HG03025 (cell line): ENCODE measurements at regions not wholly inside any gene's neighbourhood (a gene's known extent, or its start where the extent isn't known, plus 50 kb on each side); places are given as distances from the start of the nearest gene placed in this dataset.

ENCODE experiments used
- ATAC-seq: cut with Tn5 transposase; IDR thresholded peaks from one replicate; pipeline ENCODE4 v1.9.1; 2021; ENCODE audit warnings: mild to moderate bottlenecking, moderate library complexity; ENCODE audit not compliant: unreplicated experiment, low FRiP score

- no peak for ATAC-seq
These were observed 362.5 kb upstream of the ZMIZ1 start for GRCh38 chr10:78706256-78706655.

GRCh38 chr10:78706726-78707540, 361.8 kb upstream of the ZMIZ1 start:
- no peak for ATAC-seq

DNA sequence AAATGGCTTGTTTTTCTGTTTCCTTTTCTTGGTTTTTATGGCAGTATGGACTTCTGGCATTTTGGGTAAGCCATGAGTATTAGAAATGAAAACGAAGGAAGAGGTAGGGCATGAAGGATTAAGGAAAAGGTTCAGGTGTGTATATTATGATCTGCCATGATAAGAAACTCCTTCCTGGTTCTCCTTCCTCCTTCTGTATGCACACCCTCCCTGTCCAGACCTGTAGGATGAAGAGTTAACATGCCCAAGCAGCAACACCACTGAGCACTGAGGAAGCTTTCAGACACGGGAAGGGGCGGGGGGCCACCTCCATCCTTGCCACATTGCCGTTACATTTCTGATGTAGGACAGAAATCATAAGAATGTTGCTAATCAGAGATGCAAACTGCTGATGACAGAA, 361.0 kb upstream of the ZMIZ1 start:
- no peak for ATAC-seq

DNA sequence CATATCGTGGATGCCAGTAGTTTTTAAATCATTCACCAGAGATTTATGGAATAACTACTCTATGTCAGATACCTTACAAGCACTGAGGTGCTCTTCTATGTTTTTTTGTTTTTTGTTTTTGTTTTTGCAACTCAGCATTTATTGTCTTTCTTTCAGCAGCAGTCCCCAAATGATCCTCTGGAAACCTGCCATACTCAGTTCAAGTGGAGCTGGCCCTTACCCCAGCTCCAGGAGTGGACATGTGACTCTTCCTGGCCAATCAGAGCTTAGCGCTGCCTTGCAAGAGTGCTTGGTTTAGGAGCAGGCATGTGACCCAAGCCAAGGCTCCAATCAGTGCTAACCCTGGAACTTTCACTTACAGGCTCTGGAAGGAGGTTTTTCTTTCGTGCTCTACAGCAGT, 356.6 kb upstream of the ZMIZ1 start:
- ATAC-seq: no peak

GRCh38 chr10:78713659-78714058, 355.1 kb upstream of the ZMIZ1 start:
- no peak for ATAC-seq

GRCh38 chr10:78714225-78714624, 354.5 kb upstream of the ZMIZ1 start:
- no peak for ATAC-seq

GRCh38 chr10:78715435-78715834, 353.3 kb upstream of the ZMIZ1 start:
- ATAC-seq: no peak

- ATAC-seq: no peak
These were observed 352.6 kb upstream of the ZMIZ1 start for GRCh38 chr10:78716043-78716660.

DNA sequence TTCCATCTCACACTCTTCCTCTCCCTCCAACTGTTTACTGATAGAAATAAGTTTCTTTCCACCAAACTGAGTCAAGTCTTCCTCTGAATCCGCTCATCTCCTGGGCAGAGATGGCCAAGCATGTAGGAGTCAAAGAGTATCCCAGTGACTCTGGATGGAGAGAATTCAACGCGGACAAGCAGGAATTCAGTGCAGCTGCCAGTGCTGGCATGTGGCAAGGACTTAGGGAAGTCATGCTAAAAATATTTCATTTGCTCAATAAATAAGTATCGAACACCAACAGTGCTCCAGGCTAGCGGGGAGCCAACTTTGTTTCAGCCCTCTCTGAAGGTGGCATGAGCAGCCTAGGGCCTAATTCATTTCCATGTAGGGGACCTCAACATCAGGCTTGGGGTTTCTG, 351.6 kb upstream of the ZMIZ1 start:
- ATAC-seq: no peak

DNA sequence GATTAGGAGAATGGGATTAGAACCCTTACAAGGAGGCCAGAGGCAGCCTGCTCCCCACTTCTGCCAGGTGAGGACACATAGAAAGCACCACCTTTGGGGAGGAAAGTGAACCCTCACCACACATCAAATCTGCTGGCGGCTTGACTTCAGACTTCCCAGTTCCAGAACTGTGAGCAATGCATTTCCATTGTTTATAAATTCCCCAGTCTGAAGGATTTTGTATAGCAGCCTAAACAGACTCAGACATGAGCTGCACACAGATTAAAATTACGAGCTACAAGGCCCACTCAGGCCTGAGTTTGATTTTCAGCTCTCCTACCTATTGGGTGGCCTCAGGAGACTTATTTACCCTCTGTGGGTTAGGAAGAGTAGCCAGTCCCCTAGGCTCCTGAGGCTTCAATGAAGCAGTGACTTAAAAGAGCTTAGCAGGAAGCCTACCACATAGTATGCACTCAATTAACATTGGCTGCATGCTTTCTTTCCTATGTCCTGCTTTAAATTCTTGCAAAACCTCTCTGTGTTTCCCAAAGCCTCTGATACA, 350.7 kb upstream of the ZMIZ1 start:
- no peak for ATAC-seq

- ATAC-seq: no peak
These were observed 349.5 kb upstream of the ZMIZ1 start for GRCh38 chr10:78719276-78719675.

DNA sequence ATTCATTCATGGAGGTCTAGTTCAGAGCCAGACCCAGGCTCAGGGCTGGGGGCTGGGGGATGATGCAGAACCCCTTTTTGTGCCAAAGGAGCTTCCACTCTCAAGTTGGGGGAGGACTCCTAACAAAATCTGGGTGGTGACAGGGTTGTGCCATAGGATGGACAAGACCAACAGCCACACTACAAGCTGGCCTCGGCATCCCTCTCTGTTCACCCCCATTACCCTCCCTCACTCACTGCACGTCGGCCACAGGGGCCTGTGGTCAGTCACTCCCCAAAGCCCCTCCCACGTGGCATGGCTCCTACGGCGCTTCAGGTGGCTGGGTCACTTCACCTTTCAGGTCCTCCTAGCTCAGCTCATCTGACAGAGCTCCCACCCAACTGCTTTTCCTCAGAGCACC, 348.7 kb upstream of the ZMIZ1 start:
- no peak for ATAC-seq

- no peak for ATAC-seq
These were observed 347.5 kb upstream of the ZMIZ1 start for GRCh38 chr10:78721231-78721630.

DNA sequence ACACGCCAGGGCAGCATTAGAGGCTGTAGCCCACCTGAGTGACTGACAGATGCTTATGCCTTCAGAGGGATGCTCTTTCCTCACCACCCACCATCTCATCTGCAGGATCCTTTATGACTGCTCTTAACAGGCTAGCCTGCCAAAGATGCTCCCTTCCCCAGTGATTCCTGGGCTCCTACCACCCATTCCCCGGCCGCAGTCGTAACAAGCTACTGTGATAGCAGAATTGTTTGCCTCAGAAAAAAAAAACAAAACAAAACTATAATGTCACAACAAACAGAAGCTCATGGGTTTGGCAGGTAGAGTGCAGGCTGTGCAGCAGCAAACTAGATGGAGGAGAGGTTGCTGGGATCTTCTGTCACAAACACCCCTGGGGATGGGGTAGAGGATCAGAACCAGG, 343.9 kb upstream of the ZMIZ1 start:
- no peak for ATAC-seq

DNA sequence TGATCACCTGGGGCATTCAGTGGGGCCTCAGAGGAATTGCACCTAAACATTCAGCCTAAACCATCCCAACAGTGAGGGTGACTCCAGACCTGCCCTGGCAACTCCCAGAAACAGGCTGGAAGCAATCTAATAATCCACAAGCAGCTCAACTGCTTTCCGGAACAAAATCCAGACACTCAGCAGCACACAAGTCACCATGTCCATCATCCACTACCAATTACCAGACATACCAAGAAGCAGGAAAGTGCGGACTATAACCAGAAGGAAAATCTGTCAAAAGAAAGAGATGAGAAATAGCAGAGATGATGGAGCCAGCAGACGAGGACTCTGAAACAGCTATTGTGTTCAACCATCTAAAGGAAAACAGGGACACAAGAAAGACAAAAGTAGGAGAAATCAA, 342.6 kb upstream of the ZMIZ1 start:
- ATAC-seq: no peak

GRCh38 chr10:78727251-78727650, 341.5 kb upstream of the ZMIZ1 start:
- ATAC-seq: no peak

GRCh38 chr10:78727728-78728127, 341.0 kb upstream of the ZMIZ1 start:
- ATAC-seq: no peak

GRCh38 chr10:78728176-78728575, 340.6 kb upstream of the ZMIZ1 start:
- ATAC-seq: no peak

DNA sequence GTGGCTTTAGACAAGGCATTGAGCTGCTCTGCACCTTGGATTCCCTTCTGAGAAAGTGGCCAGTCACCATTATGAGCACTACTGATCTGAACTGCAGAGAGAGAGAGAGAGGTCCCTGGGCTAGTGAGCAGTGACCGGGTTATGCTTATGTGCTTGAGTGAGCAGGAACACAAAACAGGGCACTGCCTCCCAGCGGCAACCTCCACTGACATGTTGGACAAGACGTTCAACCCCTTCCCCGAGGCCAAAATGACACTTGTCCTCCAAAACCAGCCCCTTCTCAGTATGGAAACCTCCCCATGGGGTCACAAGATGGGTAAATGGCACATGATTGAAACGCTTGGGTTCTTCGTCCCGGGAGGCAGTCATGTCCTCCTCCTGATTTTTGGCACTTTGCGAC, 339.4 kb upstream of the ZMIZ1 start:
- no peak for ATAC-seq

GRCh38 chr10:78729800-78730199, 339.0 kb upstream of the ZMIZ1 start:
- no peak for ATAC-seq

- no peak for ATAC-seq
These were observed 338.0 kb upstream of the ZMIZ1 start for GRCh38 chr10:78730754-78731153.

GRCh38 chr10:78731675-78732074, 337.1 kb upstream of the ZMIZ1 start:
- no peak for ATAC-seq
